GM18868 (cell line): ENCODE measurements at regions not wholly inside any gene's neighbourhood (a gene's known extent, or its start where the extent isn't known, plus 50 kb on each side); places are given as distances from the start of the nearest gene placed in this dataset.

Experiments
- ATAC-seq: cut with Tn5 transposase; IDR thresholded peaks from one replicate; pipeline ENCODE4 v1.9.1; 2021; ENCODE audit warnings: mild to moderate bottlenecking, moderate library complexity; ENCODE audit not compliant: unreplicated experiment

- ATAC-seq, result no peak
Observed at GRCh38 chr1:60413091-60413490, 339.5 kb upstream of the C1orf87 start.

- no peak for ATAC-seq
Observed at GRCh38 chr1:60411591-60411990, 338.0 kb upstream of the C1orf87 start.

- no peak for ATAC-seq
Observed at GRCh38 chr1:60402816-60403215, 329.2 kb upstream of the C1orf87 start.

- no peak for ATAC-seq
Observed at GRCh38 chr1:60402216-60402615, 328.6 kb upstream of the C1orf87 start.

DNA sequence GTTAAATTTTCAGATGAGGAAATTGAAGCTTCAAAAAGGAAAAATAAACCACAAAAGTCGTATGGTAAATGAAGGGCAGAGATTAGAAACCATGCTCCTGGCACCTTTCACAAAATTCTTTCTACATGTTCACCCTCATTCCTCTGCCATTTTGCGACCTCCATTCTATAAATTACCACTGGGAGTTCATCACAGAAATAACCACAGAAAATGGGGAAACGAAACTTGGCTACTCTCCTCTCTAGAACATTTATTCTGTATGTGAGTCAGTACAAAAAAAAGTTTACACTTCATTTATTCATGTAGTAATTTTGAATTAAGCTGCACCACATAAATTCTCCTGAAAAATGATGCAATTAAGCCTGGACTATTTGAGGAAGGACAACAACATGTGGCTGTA, 320.9 kb upstream of the C1orf87 start:
- ATAC-seq, result peak; percentile 45

- ATAC-seq, result peak; percentile 77
Observed at GRCh38 chr1:60390593-60391282, 317.2 kb upstream of the C1orf87 start.

GRCh38 chr1:60388092-60388987, 314.8 kb upstream of the C1orf87 start:
- no peak for ATAC-seq

DNA sequence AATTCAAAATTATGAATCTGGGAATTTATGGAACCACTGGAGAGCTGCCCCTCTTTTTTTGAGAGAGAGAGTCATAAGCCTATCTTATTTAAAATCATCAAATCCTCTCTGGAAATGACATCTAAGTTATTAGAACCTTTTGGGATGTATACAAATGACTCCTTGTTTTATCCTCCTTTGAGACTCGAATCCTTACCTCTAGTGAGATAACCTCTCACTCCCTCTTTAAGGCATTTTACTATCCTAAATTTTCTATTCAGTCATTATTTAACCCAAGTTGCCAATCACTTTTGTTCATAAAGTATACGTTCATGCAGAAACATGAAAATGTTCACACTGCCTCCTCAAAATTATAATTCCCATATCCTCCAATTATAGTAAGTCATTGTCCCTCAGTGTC, 313.6 kb upstream of the C1orf87 start:
- ATAC-seq, result no peak

GRCh38 chr1:60386249-60386648, 312.7 kb upstream of the C1orf87 start:
- no peak for ATAC-seq

GRCh38 chr1:60376196-60376595, 302.6 kb upstream of the C1orf87 start:
- ATAC-seq, result no peak

DNA sequence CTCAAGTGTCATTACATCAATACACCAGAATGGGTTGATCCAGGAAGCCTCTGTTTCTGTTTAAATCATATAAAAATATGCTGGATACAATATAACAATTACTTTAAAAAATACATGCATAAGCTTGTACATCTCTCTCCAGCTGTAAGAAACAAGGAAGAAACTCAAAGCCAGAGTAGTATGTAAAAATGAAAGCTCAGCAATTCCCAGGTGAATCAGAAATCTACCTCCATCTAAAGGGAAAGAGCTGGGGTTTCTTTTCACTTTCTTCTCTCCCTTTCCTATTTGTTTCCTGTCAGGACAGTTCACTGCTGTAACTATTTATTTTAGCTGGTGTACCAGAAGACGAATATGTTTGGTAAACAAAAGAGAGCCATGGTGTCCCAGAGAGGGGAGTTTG, 301.0 kb upstream of the C1orf87 start:
- ATAC-seq, result no peak

DNA sequence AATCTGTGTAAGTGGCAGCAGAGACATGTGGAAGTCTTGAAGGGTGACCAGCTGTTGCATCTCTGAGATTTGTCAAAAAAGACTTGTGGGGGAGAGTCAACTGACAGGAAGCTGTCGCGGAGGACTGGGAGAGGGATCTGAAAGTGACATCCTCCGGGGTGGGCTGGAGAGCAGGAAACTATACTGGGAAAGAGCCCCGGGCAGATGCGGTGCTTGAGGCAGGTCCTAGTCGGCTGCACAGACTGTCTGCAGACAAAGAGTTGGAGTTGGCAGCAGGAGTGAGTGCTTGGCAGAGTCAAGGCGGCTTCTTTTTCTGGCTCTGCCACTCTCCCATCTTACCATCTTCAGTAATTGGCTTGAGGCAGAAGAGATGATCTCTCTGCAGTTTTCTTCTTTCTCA, 294.0 kb upstream of the C1orf87 start:
- ATAC-seq, result no peak

- no peak for ATAC-seq
Observed at GRCh38 chr1:60359431-60359830, 285.9 kb upstream of the C1orf87 start.

GRCh38 chr1:60350531-60350930, 277.0 kb upstream of the C1orf87 start:
- ATAC-seq, result no peak

GRCh38 chr1:60348884-60349283, 275.3 kb upstream of the C1orf87 start:
- no peak for ATAC-seq

GRCh38 chr1:60345621-60346020, 272.1 kb upstream of the C1orf87 start:
- ATAC-seq, result no peak

DNA sequence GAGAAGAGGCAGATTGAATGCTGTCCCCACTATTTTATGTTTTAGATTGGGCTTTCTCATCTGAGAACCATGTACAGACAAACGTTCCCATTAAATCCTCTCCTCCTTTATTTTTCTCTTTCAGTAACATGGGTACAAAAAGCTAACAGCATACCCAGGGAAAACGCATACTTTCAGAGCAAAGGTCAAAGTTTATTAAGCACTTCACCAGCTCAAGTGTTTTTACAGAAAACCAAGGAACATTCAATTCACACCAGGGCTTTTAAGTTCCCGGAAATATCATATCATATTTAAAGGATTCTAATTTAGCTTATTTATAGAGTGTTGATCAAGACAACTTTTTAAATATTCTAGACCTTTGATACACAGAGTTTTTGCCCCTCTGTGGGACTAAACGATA, 271.5 kb upstream of the C1orf87 start:
- ATAC-seq, result no peak

GRCh38 chr1:60343736-60344135, 270.2 kb upstream of the C1orf87 start:
- ATAC-seq, result no peak

DNA sequence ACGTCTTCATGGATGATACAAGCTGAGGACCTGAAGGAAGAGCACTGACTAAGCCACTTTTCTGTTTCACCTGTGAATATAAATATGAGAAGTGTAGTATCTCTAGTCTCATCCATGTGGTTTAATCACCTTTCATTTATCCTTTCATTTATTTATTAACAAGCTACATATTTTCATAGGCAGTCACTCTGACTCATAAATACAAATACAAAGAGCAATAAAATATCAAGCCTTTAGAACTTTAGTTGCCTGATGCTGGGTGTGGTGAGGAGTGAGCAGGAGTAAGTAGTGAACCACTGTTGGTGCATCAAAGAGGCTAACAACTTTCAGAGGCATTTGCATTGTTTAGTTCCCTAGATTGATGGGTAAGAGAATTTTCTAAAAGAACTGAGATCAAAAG, 269.0 kb upstream of the C1orf87 start:
- ATAC-seq, result no peak

- no peak for ATAC-seq
Observed at GRCh38 chr1:60341274-60341673, 267.7 kb upstream of the C1orf87 start.

GRCh38 chr1:60331647-60332046, 258.1 kb upstream of the C1orf87 start:
- ATAC-seq, result no peak

- ATAC-seq, result no peak
Observed at GRCh38 chr1:60329651-60330050, 256.1 kb upstream of the C1orf87 start.
